Epidermal melanocyte (primary cell): ENCODE measurements at regions not wholly inside any gene's neighbourhood (a gene's known extent, or its start where the extent isn't known, plus 50 kb on each side); places are given as distances from the start of the nearest gene placed in this dataset.

Experiments used
- DNase-seq: peaks from one replicate; pipeline ENCODE4 v3.0.0; 2011; ENCODE audit warnings: low spot score; ENCODE audit not compliant: insufficient read length

DNA sequence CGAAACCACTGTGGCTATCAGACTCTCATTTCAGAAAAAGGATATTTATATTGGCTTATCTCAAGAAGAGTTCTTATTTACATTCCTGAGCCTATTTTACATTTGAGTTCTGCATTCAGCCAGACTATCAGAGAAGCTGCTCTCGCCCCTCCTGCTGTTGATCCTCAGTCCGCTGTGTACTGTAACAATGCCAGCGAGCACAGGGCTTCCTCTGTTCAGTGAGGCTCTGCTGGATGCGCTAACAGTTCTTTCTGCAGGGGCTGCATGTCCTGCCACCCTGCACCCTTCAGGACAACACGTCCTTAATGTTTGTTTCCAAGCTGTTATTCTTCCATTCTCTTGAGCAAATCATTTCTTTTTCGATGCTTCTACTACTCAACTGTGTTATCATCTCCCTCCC is 463.7 kb upstream of the SGCG start:
- no peak for DNase-seq

DNA sequence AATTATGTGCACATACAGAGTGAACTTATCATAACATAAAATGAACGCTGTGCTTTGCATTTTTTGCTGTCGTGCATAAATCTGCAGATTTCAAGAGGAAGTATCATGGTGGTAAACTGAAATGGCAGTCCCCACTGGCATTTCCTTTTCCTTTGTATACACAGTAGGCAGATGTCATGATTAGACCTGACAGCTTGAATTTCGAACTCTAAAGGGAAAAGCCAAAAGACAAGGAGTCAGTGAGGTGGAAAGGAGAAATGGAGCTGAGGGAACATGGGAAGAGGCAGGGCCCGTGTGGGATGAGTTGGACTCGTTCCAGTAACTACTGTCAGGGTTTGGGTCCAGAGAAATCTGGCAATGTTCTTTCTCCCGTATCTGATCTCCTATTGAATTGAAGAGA is 454.1 kb upstream of the SGCG start:
- DNase-seq = no peak

DNA sequence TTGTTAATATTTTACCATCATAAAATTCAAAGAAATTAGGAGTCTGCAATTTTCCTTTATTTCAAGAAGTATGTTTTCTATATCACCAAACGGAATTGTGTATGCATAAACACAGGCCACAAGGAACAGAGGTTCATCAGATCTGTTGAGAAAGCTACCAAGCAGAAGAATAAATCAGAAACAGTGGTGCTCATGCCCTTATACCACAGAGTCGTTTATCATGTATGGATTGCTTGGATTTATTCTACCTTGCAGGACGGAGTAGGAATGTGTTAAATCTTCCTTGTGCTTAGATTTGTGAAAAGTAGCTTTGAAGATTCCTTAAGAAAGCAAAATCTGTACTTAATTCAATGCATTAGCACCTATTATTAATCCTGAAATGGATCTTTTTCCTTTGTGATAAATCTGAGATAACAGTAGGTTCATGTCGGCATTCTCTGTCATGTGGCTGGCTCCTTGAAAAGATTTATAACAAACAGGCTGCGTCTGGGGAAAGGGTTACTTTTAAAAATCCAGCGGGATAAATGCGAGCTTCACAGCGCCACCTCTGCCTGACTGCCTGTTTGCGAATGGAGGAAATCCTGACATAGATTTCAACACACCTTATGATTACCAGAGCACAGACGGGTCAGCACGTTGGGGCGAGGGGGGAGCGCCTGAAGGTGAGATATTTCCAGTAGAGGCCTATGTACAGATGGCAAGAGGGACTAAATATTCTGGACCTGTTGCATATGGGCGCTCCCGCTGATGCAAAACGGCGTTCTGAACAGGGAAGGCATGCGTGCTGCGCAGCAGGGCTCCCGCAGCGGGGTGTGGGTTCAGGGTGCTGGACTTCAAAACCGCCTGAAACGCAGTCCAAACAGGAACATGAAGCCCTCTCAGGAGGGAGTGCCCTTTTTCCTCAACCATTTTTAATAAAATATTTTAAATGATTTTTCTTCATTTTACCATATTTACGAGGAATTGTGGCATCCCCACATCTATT is 445.5 kb upstream of the SGCG start:
- no peak for DNase-seq

DNA sequence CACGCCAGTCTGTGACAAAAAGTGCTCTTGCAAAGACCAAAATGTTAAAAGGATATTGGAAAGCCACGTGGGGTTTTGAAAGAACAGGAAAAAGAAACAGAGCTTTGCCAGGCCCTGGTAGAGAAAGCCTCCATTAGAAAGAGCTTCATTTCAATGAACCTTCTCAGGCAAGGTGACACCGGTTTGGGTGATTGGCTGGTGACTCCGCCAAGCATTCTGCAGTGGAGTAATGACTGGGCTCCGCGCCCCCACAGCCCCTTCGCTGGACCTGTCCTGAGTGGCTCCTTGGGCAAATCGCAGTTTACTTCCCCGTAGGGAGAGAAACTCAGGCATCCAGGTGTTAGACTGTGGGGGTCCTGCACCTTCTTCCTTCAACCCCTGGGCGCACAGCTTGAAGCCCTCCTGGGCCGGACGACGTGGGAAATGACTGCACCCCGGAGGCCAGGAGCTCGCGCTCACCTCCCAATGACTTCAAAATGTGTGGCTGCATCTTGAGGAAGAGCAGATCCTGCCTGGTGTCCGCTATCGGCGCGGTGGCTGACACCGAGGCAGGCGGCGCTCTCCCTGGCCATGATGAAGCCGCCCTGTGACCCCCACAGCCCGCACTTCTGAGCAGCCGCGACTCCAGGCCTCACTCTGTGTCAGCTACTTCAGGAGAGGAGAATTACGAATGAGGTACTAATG is 444.6 kb upstream of the SGCG start:
- DNase-seq = no peak

DNA sequence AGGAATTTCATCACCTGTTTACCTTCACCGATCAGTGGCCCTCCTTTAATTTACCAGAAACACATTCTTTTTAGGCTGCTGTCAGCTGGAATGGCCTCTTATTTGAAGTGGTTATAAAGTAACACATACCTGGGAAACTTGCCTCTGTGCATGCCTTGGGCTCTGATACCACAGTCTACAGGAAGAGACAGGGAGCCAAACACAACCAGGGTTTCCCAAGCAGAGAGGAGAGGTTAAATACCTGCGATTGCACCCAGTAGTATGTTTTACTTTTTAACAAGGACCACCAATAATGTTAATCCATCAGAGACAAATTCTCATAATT is 444.0 kb upstream of the SGCG start:
- DNase-seq = no peak

DNA sequence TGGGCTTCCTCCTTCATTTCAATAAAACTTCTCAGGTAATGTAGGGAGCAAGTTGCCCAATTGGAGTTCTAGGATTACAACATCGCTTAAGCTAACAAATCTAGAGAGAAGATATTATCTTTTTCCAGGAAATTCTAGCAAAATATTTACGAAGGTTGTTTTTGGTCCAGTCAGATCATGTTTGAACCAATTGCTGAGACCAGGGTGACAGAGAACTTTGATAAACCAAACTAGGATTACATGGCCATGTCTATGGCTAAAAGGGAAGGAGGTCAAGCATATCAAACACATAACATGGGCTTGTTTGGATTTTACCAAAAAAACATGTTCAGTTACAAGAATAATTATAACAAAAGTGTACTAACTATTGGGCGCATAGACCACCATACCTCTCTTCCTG is 442.4 kb upstream of the SGCG start:
- no peak for DNase-seq

DNA sequence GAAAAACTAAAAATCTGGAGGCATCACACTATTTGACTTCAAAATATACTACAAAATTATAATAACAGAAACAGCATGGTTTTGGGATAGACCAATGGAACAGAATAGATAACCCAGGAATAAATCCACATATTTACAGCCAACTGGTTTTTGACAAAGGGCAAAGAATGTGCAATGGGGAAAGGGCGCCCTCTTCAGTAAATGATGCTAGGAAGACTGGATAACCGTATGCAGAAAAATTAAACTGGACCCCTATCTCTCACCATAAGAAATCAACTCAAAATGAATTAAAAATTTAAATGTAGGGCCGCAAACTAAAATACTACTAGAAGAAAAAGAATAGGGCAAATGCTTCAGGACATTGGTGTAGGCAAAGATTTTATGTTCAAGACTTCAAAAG is 440.5 kb upstream of the SGCG start:
- no peak for DNase-seq

DNA sequence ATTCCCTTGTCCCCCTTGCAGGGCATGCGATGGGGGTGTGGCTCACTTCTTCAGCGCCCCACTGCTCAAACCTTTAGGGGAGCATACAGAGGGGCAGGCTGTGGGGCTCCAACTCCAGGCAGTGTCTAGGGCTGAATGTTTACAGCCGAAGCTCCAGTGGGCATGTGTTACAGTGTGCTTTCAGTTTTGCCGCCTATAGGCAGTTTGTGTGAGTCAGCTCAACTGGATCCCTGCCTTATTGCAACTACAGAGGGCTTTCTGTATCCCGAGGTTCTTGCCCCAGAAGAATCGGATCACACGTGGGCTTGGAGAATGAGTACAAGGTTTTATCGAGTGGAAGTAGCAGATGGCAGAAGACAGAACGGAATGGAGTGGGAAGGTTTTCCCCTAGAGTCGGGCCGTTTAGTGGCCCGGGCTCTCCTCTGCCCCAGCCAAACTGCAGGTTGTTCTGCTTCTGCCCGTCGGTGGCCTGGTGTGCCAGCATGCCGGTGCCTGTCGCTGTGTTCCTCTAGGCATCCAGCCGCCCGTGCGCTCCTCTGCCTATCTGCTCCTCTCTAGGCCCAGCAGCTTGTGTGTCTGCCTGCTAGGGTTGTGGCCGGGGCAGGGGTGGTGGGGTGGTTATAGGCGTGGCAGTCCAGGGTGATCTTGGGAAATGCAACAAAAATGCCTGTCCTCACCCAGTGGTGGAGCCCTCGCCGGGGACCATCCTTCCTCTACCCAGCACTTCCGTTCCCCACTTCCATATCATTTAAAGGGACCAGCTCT is 435.9 kb upstream of the SGCG start:
- no peak for DNase-seq

DNA sequence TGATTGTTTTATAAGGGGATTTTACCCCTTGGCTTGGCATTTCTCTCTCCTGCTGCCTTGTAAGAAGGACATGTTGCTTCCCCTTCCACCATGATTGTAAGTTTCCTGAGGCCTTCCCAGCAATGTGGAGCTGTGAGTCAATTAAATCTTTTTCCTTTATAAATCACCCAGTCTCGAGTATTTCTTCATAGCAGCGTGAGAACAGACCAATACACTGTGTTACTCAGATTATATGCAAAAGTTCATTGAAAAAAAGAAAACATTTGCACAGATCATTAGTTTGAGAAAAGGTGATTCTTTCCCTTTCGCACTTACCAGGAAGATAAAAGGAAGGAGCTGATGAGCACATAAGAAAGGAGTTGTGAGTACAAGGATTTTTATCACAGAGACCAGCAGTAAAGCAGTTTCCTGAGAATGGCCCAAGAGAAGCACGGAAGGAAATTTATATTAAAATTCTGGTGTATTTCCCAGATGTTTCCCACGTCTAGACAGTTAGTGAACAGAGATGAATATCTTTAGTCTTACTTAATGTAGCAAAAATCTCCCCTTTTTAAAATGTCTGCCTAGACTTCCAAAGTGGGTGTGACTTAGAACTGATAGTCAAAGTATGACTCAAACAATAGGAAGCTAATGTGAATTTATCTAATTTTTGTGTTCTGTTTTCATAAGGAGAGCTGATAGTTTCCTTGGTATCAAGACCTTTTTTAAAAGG is 431.8 kb upstream of the SGCG start:
- no peak for DNase-seq

DNA sequence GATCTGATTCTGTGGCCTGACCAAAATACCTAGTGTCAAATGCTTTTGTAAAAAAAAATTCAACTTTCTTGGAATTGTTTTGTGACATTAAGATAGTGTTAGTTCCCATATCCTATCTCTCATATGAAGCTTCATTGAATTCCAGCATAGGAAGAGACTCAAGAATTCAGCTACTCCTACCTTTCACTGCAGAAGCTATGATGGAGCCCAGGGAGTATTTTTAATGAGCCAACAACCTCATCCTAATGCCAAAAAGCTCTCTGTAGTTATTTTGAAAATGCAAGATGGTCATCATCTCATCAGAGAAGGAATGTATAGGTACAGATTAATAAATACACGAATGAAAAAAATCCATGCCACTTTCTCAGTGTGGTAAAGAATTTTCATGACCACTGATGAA is 431.2 kb upstream of the SGCG start:
- no peak for DNase-seq

DNA sequence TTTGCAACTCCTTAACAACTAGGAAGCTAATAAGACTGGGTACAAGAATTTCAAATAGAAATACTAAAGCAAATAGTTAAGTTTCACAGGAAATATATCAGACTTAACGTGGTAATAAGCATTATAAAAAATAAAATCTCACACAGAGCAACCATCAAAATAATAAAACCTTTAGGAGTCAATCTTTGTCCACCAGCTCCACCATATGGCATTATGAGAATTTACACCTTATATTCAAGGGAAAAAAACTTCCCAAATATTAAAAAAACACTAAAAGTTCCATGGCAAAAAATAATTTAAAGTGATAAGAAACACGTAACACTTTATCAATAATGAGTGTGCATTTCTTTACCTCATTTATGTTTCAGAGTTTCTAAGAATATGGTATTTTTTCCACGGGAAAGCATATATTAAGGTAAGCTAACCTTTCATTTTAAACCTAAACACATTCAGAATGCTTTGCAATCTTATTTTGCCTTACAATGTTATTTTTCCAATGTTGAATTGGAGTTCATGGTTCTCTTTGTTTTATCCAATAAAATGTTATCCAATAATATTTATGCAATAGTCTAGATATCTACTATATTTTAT is 423.2 kb upstream of the SGCG start:
- DNase-seq = no peak

DNA sequence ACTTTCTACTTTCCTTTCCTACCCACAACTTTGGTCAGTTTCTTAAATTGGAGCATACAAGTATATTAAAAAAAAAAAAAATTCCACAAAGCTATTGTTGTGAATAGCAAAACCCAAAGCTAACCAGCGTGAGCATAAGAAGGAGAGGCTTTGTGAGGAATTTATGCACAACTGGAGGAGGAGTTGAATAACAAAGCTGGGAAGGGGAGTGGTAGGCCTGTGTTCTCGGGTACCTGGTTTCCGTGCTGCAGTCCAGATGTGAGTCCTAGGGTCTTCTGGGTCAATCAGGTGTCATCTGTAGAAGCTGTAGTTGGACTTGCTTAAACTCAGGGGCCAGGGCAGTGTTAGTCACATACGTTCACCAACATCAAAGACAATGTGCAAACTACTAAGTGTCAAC is 422.5 kb upstream of the SGCG start:
- no peak for DNase-seq

DNA sequence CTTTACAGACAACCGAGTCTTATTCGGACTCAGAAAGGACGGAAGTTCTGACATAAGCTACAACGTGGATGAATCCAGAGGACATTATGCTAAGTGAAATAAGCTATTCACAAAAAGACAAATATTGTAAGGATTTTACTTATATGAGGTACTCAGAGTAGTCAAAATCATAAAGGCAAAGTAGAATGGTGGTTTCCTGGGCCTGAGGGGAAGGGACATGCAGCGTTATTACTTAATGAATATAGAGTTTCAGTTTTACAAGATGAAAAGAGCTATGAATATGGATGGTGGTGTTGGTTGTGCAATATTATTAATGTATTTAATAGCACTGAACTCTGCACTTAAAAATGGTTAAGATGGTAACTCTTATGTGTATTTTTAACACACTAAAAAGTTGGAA is 419.1 kb upstream of the SGCG start:
- DNase-seq = no peak

DNA sequence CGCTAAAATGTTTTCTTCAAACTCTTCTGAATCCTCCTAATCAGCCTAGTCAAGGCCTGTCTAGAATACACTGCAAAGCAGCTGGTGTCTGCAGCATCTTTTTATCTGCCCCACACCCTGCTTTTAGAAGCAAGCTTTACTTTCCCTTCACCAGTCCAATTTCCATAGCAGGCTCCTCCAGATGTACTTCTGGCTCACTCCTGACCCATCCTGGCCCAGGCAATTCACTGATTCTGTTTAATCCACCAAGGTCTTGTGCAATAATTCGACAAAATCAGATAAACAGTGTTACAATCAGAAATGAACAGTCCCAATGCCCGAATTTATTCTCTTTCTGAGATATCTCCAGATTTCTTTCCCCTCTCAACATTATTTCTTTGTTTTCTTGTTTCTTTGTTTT is 415.2 kb upstream of the SGCG start:
- no peak for DNase-seq

DNA sequence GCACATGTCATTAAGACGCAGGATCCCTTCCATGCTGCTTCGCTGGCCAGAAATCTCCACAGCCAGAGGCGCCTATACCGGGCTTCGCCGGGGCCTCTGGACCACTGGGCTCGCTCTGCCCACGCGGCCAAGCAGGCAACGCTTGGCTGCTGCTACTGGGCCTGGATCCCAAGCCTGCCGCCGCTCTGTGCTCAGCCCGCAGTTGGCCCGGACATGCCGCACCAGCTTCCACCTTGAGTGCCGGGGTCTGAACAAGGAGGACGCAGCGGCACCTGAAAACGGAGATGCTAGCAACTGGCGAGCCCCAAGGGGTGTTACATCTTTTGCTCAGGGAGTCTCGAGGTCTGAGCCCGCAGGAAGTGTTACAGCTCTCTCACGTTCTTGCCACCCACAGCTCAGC is 409.9 kb upstream of the SGCG start:
- no peak for DNase-seq

DNA sequence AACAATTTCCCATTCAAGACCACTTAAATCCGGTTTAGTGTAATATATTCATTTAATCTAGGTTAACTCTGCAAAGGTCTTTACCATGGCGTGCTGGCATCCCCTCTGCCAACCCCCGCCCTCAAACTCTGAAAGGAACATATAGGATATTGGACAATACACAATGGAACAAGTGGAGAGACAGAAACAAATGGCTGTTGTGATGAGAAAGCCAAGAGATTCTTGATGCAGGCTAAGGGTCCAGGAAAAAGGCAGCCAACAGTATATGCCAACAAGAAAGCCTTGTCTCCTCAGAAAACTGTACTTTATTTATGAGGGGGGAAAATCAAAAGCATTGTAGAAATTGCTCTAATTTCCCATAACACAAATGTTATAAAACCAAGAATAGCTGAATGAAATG is 407.3 kb upstream of the SGCG start:
- DNase-seq = no peak

DNA sequence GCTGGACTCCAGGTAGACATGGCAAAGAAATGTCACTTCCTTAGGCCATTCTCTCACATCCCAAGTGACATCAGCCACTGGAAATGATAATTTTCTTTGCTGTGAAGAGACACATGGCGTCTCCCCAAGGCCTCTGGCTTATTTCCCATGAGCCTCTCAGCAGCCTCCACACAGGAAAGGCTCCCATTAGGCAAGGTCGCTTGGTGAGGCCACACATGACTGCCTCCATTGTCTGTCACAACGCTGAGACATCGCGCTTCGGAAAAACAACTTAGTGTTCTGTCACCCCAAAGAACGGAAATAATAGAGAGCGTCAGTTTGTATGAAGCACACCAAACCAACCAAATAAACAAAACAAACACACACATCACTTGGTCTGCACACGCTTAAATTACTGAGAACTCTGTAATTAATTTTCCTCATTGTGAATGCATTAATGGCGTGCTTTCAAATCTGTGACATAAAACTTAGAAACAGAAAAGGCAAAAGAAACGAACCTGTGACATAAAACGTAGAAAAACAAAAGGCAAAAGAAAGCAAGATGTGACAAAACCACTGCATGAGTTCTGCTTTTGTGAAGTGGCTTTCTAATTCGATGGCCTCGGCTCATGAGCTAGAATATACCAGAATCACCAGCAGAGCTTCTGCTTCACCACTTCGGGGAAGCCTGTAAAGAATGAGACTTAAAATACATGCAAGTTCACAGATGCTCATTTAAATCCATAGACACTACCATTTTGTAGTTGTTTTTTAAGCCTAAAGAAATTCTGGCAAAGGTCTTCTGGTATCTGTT is 404.2 kb upstream of the SGCG start:
- no peak for DNase-seq

DNA sequence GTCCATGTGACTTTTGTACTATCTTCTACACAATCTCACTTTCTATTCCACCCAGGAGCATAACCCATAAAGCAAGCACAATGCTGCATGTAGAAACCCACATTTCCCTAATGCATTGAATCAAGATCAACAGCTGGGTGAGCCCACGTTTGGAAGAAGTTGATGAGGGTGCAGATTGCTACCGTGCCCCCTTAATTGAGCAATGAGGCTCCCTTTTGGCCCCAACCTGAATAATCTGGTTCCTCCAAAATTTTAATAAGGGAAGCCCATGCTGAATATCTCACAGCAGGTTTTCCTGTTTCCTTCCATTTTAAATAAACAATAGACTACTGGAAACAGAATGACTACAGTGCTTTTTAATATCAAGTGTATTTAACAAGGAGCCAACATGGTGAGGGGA is 403.6 kb upstream of the SGCG start:
- no peak for DNase-seq

DNA sequence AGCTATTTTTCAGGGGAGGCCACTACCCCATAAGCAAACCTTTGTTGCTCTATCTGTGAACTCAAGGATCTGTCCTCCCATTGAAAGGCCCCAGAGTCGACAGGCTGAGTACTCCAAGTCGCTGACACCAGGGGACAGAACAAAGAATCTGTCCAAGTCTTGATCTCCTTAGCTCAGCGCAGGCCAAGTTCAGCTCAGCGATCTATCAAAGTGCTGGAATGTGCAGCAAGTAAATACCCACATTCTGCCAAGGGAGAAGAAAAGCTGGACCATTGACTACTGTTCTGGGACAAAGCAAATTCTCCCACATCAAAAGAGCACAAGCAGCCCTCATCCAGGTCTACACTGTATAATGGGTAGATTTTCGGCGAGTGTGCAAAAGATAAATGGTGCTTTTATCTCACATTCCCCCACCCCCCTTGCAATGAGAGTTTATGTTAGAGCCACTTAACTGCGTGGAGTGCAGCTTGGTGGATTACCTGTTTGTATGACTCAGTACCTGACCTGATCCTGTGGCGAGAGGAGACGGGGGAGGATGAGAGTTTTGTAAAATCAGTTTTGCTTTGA is 391.7 kb upstream of the SGCG start:
- no peak for DNase-seq

DNA sequence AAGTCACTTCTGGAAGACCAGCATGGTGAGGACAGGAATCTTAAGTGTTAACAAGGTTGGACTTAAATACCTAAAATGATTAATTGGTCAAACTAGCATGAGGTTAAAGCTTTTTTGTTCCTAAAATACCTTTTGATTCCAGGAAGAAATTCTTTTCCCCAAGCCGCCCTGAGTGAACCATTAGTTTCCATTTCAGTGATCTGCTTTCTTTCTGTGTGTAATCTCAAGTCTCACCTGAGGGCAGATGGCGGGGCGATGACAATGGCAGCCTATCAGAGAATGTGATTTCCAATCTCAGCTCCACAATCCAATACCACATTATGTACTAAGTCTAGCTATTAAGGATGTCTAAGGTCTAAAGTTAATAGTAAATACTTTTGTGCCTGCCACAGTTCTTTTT is 390.9 kb upstream of the SGCG start:
- no peak for DNase-seq
